HG03439 (cell line): ENCODE measurements at regions not wholly inside any gene's neighbourhood (a gene's known extent, or its start where the extent isn't known, plus 50 kb on each side); places are given as distances from the start of the nearest gene placed in this dataset.

ENCODE experiments used
- ATAC-seq: cut with Tn5 transposase; IDR thresholded peaks from one replicate; pipeline ENCODE4 v1.9.1; 2021; ENCODE audit warnings: mild to moderate bottlenecking, moderate library complexity; ENCODE audit not compliant: unreplicated experiment

GRCh38 chr13:21757763-21758162 lies 86.9 kb downstream of the FGF9 start:
- no peak for ATAC-seq

DNA sequence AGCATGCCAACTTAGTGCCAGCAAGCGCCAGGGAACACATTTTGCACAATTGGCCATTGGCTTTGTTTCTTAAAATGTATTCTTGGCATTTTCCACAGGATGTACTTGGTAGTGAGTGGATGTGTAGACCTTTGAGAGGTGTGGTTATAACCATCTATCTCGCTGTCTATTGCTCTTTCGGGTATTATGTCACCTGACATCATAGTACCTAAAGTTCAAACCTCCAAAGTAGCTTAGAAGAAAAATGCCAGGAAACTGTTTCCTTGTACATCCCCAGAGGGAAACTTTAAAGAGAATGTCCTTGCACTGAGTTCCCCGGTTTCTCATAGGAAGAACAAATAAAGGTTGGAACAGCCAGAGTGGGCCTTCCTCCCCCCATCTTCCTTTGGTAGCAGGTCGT lies 87.6 kb downstream of the FGF9 start:
- no peak for ATAC-seq

- ATAC-seq, result no peak
Observed at GRCh38 chr13:21759463-21759862, 88.6 kb downstream of the FGF9 start.

DNA sequence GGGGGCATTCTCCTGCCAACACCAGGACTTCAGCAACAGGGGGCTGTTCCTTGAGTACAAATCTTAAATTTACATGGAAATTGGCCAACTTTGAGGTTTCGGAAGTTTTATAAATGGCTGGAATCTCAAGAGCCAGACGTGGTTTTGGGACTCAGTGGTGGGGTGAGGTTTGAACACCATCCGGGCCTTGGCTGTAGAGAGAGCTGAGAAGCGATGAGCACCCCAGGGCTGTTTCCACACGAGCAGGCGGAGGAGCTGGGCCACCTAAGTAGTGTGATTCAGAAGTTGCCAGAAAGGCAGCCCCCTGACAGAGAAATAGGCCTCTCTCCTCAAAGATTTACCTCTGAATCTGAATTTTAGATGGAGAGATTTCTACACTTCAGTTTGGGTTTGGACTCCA lies 89.0 kb downstream of the FGF9 start:
- ATAC-seq, result no peak

DNA sequence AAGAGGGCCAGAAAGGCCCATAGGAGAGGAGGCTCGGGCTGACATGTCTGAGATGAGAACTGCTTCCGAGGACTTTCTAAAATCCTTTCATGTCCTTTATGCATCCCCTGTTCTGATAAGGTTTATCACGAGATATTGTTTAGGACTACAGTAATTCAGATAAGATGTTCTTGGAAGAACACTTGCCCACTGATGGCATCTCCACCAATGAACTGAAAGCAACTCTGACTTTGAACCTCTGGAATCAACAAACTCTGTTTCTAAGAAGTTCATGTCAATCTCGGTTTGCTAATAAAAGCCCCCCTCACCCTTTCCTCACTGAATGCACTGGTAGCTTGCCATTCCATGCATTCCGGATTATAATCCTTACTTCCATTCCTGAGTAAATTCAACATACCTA lies 90.9 kb downstream of the FGF9 start:
- ATAC-seq, result no peak

- ATAC-seq, result no peak
Observed at GRCh38 chr13:21762512-21762911, 91.6 kb downstream of the FGF9 start.

DNA sequence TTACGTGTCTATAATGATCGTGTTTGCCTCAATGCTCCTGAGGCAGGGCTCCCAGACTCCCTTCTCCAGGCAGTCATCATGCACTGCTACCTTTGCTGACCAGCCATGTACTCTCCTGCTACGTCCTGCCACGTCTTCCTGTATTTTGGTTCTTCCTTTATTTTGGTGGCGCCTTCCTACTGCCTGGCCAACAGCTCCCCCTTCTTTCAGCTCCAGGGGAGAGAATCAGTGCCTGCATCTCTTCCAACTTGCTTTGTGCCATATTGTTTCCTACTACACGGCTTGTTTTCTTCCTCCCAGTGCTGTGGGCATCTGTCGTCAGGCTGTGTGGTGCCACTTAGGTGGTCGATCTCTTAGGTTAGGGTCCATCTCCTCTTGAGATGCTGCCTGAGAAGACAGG lies 96.2 kb downstream of the FGF9 start:
- no peak for ATAC-seq

DNA sequence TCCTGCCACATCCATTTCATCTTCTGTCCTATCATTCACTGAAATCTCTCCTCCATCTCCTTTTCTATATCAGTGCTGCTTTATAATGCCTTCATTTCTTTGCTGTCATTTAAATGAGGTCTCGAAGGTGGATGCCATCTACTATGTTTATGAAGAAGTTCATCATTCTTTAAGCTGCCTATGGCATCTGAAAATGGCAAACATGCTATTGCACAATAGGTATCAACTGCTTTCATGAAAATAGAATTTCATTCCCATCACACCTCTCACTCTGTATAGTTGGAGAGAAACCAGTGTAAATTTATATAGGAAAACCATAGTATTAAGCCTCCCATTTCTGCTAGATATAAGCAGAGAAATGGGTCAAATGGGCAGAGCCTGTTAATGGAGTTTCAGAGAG lies 100.2 kb downstream of the FGF9 start:
- no peak for ATAC-seq

- no peak for ATAC-seq
Observed at GRCh38 chr13:21777166-21777565, 106.3 kb downstream of the FGF9 start.

DNA sequence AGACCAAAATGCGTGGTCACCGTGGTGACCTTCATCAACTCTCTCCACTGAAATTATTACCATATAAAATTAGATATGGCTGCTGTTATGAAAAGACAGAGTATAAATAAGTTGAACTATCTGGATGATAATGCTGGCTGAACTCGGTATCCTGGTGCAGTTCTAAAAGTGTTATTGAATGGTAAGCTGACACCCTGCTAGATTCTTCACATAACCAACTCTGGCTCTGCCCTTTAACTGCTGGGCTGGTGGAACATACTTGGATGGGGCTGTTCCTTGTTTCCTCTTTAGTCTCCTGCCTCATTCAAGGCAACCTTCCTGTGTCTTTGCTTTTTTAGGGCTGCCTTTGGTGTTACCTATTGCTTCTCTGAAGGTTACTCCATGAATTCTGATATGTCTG lies 106.9 kb downstream of the FGF9 start:
- no peak for ATAC-seq

- ATAC-seq, result no peak
Observed at GRCh38 chr13:21782736-21783135, 111.9 kb downstream of the FGF9 start.

- no peak for ATAC-seq
Observed at GRCh38 chr13:21785990-21786389, 115.1 kb downstream of the FGF9 start.

- ATAC-seq, result no peak
Observed at GRCh38 chr13:21796066-21796465, 125.2 kb downstream of the FGF9 start.

DNA sequence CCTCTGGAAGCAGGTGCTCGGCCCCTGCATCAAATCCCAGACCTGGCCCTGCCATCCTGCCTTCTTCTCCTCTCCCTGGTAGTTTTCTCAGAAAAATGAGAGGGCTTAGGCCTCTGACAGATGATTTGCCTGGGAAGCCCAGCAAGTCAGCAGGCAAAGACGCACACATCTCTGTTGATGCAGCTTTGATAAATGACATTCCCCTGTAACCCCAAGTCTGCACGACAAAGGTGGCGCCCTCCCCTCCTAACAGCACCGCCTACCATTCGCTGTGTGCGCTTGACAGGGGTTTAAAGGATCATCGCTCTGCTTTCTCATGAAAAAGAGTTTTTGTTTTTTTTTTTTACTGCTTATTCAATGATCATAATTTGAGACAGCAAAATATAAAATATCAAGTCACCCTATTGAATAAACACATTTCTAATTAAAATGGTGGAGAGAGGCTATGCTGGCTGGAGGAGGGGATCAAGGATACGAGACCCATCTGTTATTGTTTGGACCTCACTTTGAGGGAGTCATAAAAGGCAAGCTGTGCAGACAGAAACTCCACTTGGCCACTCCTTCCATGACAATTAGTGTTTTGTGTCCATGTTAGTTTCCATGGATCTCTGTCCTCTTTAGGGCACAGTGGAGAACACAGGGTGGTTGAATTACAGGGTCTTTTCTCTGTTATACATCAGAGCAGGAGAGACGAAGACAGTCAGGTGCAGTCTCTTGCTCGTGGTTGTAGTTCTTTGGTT lies 126.1 kb downstream of the FGF9 start:
- no peak for ATAC-seq

GRCh38 chr13:21797736-21798135 lies 126.9 kb downstream of the FGF9 start:
- ATAC-seq, result no peak

GRCh38 chr13:21798181-21798580 lies 127.3 kb downstream of the FGF9 start:
- ATAC-seq, result no peak

DNA sequence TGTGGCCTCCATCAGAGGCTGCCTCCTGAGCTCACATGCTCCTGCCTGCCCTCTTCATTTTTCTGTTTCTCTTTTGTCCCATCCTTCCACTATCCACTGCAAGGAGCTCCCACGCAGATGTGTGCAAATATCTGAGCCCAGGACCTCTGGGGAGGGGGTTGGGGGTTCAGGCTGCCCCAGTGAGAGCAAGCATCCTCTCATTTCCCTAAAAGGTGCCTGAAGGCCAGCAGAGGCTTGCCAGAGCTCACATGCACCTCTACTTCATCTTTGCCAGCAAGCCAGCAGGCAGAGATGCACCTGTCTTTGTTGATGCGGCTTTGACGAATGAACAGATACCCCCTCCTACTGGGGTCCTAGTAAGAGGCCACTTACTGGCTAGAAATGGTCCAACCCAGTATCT lies 128.8 kb downstream of the FGF9 start:
- no peak for ATAC-seq

- ATAC-seq, result no peak
Observed at GRCh38 chr13:21800837-21801616, 130.2 kb downstream of the FGF9 start.

DNA sequence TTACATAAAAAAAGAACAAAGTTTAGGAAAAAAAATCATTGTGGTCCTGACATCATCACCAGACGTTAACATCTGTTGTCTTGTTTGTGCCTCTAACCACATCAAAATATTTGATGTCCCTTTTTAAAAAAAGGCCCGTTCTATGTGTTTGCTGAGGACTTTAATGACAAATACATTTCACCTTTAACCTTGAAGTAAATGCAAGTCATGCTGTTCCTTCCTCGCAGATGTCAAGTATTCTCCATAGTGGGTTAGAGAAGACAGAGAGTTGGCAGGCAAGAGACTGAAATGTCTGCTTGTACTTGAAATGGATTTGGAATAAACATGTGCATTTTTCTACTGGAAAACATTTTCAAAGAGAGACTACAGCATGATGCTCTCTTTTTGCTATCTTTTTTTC lies 134.9 kb downstream of the FGF9 start:
- ATAC-seq, result no peak

DNA sequence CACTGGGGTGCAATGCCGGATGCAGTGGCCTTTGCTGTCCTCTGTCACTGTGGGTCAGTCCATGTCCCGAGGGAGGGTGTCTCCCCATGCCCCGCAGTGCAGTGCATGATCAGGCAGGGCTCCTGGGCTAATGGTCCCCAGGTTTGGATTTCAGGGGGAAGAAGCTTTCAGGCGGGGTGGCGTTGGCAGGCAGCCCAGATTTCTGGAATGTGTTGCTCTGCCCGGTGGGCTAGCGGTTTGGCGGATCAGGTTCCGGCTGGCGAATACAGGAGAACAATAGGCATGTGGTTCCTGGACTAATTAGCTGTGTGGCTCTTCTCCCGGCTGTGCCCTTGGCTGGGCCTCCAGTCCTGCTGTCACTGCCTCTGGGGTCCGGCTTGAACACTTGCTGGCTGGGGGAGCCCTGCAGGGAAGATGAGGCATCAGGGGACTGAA lies 141.3 kb downstream of the FGF9 start:
- ATAC-seq, result no peak

- ATAC-seq, result no peak
Observed at GRCh38 chr13:21813110-21813509, 142.2 kb downstream of the FGF9 start.

DNA sequence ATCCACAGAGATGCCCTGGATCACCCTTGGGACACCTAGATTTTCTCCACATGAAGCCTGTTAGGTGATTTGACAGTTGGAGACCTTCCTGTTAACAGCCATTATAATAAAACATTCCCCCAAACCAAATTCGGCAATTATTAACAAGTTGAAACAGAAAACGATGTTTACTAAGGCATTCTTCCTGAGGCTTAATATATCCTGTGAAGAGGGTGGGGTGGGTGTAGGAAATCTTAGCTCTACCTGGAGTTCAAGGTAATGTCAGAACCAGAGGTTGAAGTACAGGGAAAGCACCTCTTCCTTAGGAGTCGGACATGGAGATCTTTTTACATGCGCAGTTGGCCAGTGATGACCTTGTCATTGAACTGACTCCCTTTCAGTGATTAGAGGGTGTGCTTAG lies 143.0 kb downstream of the FGF9 start:
- no peak for ATAC-seq
